Brain microvascular endothelial cell (primary cell): ENCODE measurements at regions not wholly inside any gene's neighbourhood (a gene's known extent, or its start where the extent isn't known, plus 50 kb on each side); places are given as distances from the start of the nearest gene placed in this dataset.

Experiments used
- DNase-seq: peaks from one replicate; pipeline ENCODE4 v3.0.0-alpha.2; 2020
- H3K27ac ChIP-seq: fragments of 250-450 bp; sonication (Bioruptor Pico); 2 replicates; pipeline ENCODE4 v1.5.1; 2020; ENCODE audit warnings: mild to moderate bottlenecking, moderate library complexity
- H3K27me3 ChIP-seq: fragments of 250-450 bp; sonication (Bioruptor Pico); replicated peaks from 2 replicates; pipeline ENCODE4 v1.5.1; 2020; ENCODE audit warnings: mild to moderate bottlenecking
- H3K36me3 ChIP-seq: fragments of 250-450 bp; sonication (Bioruptor Pico); replicated peaks from 2 replicates; pipeline ENCODE4 v1.5.1; 2020; ENCODE audit warnings: mild to moderate bottlenecking
- H3K4me3 ChIP-seq: 2 replicates; pipeline ENCODE4 v1.5.1; 2011; ENCODE audit warnings: low read depth, mild to moderate bottlenecking, control low read depth, low read length, moderate library complexity
- in situ Hi-C: cut with HindIII; loops from 2 replicates; pipeline ENCODE4 v1.10.0; 2017; ENCODE audit warnings: low sequenced_read_pairs, low pct_ligation_motif_present
- TF ChIP-seq, protein P1 (sequence below): IDR thresholded peaks from 2 replicates; pipeline ENCODE4 v1.5.1; 2011; ENCODE audit warnings: low read depth, mild to moderate bottlenecking, moderate library complexity, low read length, control low read depth, inconsistent platforms; ENCODE audit errors: missing control alignments

- in situ Hi-C loops = no loop called here
- H3K27me3 ChIP-seq = no peaks in the 10 kb centered on the region
- no peaks in the 10 kb centered on the region for H3K36me3 ChIP-seq
- DNase-seq = no peak
- H3K27ac ChIP-seq = no peak overlapping the region
- TF ChIP-seq, protein P1, sequence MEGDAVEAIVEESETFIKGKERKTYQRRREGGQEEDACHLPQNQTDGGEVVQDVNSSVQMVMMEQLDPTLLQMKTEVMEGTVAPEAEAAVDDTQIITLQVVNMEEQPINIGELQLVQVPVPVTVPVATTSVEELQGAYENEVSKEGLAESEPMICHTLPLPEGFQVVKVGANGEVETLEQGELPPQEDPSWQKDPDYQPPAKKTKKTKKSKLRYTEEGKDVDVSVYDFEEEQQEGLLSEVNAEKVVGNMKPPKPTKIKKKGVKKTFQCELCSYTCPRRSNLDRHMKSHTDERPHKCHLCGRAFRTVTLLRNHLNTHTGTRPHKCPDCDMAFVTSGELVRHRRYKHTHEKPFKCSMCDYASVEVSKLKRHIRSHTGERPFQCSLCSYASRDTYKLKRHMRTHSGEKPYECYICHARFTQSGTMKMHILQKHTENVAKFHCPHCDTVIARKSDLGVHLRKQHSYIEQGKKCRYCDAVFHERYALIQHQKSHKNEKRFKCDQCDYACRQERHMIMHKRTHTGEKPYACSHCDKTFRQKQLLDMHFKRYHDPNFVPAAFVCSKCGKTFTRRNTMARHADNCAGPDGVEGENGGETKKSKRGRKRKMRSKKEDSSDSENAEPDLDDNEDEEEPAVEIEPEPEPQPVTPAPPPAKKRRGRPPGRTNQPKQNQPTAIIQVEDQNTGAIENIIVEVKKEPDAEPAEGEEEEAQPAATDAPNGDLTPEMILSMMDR = no peak
- no peak overlapping the region for H3K4me3 ChIP-seq
These were observed 1227.3 kb downstream of the PLA2G4A start for GRCh38 chr1:188056011-188056410.

DNA sequence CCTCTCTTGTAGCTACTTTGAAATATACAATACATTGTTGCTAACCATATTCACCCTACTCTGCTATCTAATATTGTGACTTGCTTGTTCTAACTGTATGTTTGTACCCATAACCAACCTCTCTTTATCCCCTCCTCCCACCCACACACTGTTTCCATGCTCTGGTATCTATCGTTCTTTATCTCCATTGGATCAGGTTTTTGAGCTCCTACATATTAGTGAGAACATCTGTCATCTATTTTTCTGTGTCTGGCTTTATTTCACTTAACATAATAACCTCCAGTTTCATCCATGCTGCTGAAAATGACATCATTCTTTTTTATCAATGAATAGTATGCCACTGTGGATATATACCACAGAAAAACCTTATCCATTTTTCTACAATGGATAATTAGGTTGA, 1230.1 kb downstream of the PLA2G4A start:
- Histone ChIP-seq H3K4me3 (no peak overlapping the region), H3K27ac (no peak overlapping the region), H3K36me3 (no peaks in the 10 kb centered on the region), H3K27me3 (no peaks in the 10 kb centered on the region)
- DNase-seq = no peak
- in situ Hi-C loops = no loop called here
- TF ChIP-seq, protein P1 = no peak

DNA sequence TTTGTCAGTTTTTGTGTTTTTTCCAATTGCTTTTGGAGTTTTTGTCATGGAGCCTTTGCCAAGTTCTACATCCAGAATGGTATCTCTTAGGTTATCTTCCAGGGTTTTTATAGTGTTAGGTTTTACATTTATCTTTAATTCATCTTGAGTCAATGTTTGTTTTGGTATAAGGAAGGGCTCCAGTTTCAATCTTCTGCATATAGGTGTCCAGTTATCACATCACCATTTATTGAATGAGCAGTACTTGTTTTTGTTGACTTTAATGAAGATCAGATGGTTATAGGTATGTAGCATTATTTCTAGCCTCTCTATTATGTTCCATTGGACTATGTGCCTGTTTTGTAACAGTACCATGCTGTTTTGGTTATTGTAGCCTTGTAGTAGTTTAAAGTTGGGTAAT, 1233.1 kb downstream of the PLA2G4A start:
- in situ Hi-C loops = no loop called here
- no peaks in the 10 kb centered on the region for H3K36me3 ChIP-seq
- no peak for DNase-seq
- TF ChIP-seq, protein P1 = no peak
- H3K27me3 ChIP-seq = no peaks in the 10 kb centered on the region
- H3K4me3 ChIP-seq = no peak overlapping the region
- no peak overlapping the region for H3K27ac ChIP-seq

DNA sequence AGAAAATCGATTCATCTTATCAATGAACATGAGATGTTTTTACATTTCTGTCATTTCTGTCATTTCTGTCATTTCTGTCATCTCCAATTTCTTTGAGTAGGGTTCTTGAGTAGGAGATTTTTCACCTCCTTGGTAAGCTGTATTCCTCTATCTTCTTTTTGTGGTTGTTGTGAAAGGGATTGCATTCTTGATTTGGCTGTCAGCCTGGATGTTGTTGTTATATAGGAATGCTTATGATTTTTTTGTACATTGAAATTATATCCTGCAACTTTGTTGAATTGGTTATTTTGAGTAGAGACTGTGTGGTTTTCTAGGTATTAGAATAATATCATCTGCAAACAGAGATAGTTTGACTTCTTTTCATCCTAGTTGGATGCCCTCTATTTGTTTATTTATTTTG, 1233.7 kb downstream of the PLA2G4A start:
- in situ Hi-C loops = no loop called here
- TF ChIP-seq, protein P1 = no peak

GRCh38 chr1:188065917-188066316, 1237.2 kb downstream of the PLA2G4A start:
- DNase-seq = no peak
- Histone ChIP-seq H3K36me3 (no peaks in the 10 kb centered on the region), H3K27ac (peak overlapping the region; percentile 36), H3K4me3 (no peak overlapping the region), H3K27me3 (no peaks in the 10 kb centered on the region)
- TF ChIP-seq, protein P1 = no peak
- in situ Hi-C loops = no loop called here

More for the DNA sequence above, 1233.7 kb downstream of the PLA2G4A start:
- H3K4me3 ChIP-seq = no peak overlapping the region
- no peaks in the 10 kb centered on the region for H3K27me3 ChIP-seq
- no peak overlapping the region for H3K27ac ChIP-seq
- H3K36me3 ChIP-seq = no peaks in the 10 kb centered on the region
- peak; percentile 43 for DNase-seq

GRCh38 chr1:188070848-188071247, 1242.1 kb downstream of the PLA2G4A start:
- in situ Hi-C loops = no loop called here
- TF ChIP-seq, protein P1 = no peak

More at GRCh38 chr1:188070848-188071247, 1242.1 kb downstream of the PLA2G4A start:
- no peak for DNase-seq
- Histone ChIP-seq H3K27me3 (no peaks in the 10 kb centered on the region), H3K27ac (no peak overlapping the region), H3K4me3 (no peak overlapping the region), H3K36me3 (no peaks in the 10 kb centered on the region)
